ENCODE measurements at regions not wholly inside any gene's neighbourhood (a gene's known extent, or its start where the extent isn't known, plus 50 kb on each side); places are given as distances from the start of the nearest gene placed in this dataset.

DNA sequence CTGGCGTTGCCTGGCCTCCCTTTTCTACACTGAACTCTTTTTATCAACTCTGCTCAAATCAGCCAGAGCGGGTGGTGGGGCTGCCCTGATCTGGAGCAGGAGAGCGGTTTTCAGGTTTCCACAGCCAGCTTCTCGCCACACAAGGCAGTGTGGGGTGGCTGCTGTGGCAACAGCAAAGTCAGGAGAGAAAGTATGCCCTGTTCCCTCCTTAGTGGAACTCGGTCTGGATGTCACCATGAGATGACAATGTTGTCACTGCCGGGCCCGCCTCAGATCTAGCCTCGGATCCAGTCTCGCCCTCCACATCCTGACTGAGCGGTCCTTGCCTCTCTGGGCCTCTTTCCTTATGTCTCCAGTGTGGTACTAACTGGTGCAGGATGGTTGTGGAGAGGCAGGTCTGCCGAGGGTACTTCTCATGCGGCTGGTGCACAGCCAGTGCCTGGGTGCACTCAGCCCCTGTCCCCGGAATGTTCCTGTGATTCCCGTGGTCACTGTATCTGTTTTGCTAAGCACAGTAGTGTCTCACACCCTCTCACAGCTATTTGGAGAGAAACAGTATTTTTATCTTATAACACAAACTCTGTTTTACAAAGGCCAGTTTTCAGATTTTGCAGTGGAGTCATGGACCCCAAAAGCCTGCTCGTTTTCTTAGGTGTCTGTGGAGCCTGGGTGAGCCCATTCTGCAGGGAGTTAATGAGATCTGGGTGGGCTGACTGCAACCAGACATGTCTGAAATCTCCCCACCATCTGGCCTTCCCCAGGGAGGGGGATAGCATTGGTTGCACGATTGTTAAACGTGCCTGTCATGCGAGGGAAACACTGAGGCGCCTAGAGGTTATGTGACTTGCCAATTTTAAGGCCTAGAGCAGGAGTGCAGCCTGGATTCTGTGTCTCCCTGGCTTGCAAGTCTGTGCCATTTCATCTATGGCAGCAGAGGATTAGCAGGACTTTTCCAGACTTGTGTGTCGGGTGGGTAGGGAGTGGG lies 261.1 kb upstream of the AGAP1 start:
- DNase-seq (no peak), FAIRE-seq (no peak)
- 84 to 86% (median 86%) methylated on average over 20 of the region's 20 CpGs for WGBS, 3 donors
- Histone ChIP-seq H3K4me1 (ENCODE audit: control insufficient read depth in 3 of 3, insufficient read depth in 2 of 3, low read depth in 1 of 3, low read length in 2 of 3) (no peaks in the 10 kb centered on the region), H3K9me3 (ENCODE audit: control insufficient read depth in 2 of 2, insufficient read depth in 1 of 2, low read depth in 1 of 2, low read length in 1 of 2) (no peaks in the 10 kb centered on the region), H3K27me3 (ENCODE audit: control insufficient read depth in 3 of 3, insufficient read depth in 3 of 3, low read length in 3 of 3) (peaks cover 0 to 3% (median 0%) of the 10 kb centered on the region in 3 donors), H3K27ac (ENCODE audit: low read depth in 1 of 3, low read length in 2 of 3) (no peak overlapping the region), H3K4me3 (ENCODE audit: low read depth in 1 of 3, low read length in 3 of 3) (no peak overlapping the region), H3K36me3 (ENCODE audit: control insufficient read depth in 3 of 3, insufficient read depth in 2 of 3, low read depth in 1 of 3, low read length in 3 of 3) (no peaks in the 10 kb centered on the region)

- no peaks in the 10 kb centered on the region for H3K4me1 ChIP-seq (ENCODE audit: control insufficient read depth in 3 of 3, insufficient read depth in 2 of 3, low read depth in 1 of 3, low read length in 2 of 3)
- no peak overlapping the region for H3K4me3 ChIP-seq (ENCODE audit: low read depth in 1 of 3, low read length in 3 of 3)
- no peaks in the 10 kb centered on the region for H3K36me3 ChIP-seq (ENCODE audit: control insufficient read depth in 3 of 3, insufficient read depth in 2 of 3, low read depth in 1 of 3, low read length in 3 of 3)
- H3K27ac ChIP-seq (ENCODE audit: low read depth in 1 of 3, low read length in 2 of 3): no peak overlapping the region
- no peaks in the 10 kb centered on the region for H3K27me3 ChIP-seq (ENCODE audit: control insufficient read depth in 3 of 3, insufficient read depth in 3 of 3, low read length in 3 of 3)
- H3K9me3 ChIP-seq (ENCODE audit: control insufficient read depth in 2 of 2, insufficient read depth in 1 of 2, low read depth in 1 of 2, low read length in 1 of 2): no peaks in the 10 kb centered on the region
- no peak for DNase-seq
- FAIRE-seq: no peak
- 71 to 86% (median 86%) methylated on average over 6 of the region's 6 CpGs for WGBS, 3 donors
These were observed 259.1 kb upstream of the AGAP1 start for GRCh38 chr2:235234736-235235135.

DNA sequence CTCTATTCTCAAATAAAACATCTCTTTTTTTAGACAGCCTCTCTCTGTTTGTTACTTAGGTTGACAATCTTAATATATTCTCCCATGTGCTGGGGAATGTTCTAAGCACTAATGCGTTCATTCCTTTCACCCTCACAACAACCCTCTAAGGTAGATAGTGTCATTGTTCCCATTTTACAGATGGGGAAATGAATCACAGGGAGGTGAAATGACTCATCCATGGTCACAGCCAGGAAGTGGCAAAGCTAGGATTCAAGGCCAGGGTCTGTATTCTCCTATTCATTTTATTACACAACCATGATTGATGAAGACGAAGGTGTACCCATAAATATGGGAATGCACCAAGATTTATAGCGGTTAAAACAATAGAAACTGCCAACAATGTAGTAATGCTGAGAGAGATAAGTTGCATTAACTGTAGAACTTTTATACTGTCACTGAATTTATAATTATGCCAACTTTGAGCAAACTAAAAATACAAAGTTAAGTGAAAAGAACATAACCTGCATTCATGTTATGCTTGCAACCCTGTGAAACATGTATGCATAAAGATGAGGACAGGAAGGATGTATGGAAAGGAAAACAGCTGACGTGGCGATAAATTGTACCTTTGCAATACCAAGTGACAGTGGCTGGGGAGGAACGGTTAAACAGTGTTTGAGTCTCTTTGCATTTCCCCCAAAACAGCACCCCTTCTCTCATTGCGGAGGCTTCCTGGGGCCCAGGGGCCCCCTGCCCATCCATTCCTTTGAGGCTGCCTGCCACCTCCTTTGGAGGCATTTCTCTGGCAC lies 257.7 kb upstream of the AGAP1 start:
- Histone ChIP-seq H3K9me3 (ENCODE audit: control insufficient read depth in 2 of 2, insufficient read depth in 1 of 2, low read depth in 1 of 2, low read length in 1 of 2) (no peaks in the 10 kb centered on the region), H3K27me3 (ENCODE audit: control insufficient read depth in 3 of 3, insufficient read depth in 3 of 3, low read length in 3 of 3) (no peaks in the 10 kb centered on the region), H3K4me1 (ENCODE audit: control insufficient read depth in 3 of 3, insufficient read depth in 2 of 3, low read depth in 1 of 3, low read length in 2 of 3) (no peaks in the 10 kb centered on the region), H3K27ac (ENCODE audit: low read depth in 1 of 3, low read length in 2 of 3) (no peak overlapping the region), H3K36me3 (ENCODE audit: control insufficient read depth in 3 of 3, insufficient read depth in 2 of 3, low read depth in 1 of 3, low read length in 3 of 3) (no peaks in the 10 kb centered on the region), H3K4me3 (ENCODE audit: low read depth in 1 of 3, low read length in 3 of 3) (no peak overlapping the region)
- DNase-seq: no peak
- WGBS, 3 donors: 58 to 72% (median 61%) methylated on average over 7 of the region's 7 CpGs
- FAIRE-seq: no peak

DNA sequence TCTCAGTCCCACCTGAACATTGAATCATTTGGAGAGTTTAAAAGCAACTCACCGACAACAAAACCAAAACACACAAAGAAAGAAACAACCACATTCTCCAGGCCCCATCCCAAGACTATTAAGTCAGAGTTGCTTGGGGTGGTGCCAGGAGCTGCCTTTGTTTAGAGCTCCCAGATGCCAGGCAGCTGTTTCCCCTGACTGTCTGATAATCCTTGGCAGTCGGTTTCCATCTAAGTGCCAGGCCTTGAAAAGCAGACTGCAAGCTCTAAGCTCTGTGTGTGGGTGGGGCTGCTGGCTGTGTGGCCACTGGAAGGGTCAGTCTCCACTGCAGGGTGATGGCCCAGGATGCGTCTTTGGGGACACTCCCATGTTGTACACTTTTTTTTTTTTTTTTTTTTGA lies 255.3 kb upstream of the AGAP1 start:
- WGBS, 3 donors: 9 to 15% (median 13%) methylated on average over 3 of the region's 3 CpGs
- Histone ChIP-seq H3K27me3 (ENCODE audit: control insufficient read depth in 3 of 3, insufficient read depth in 3 of 3, low read length in 3 of 3) (peaks cover 0 to 2% (median 0%) of the 10 kb centered on the region in 3 donors), H3K36me3 (ENCODE audit: control insufficient read depth in 3 of 3, insufficient read depth in 2 of 3, low read depth in 1 of 3, low read length in 3 of 3) (no peaks in the 10 kb centered on the region), H3K4me1 (ENCODE audit: control insufficient read depth in 3 of 3, insufficient read depth in 2 of 3, low read depth in 1 of 3, low read length in 2 of 3) (no peaks in the 10 kb centered on the region), H3K4me3 (ENCODE audit: low read depth in 1 of 3, low read length in 3 of 3) (no peak overlapping the region), H3K9me3 (ENCODE audit: control insufficient read depth in 2 of 2, insufficient read depth in 1 of 2, low read depth in 1 of 2, low read length in 1 of 2) (no peaks in the 10 kb centered on the region), H3K27ac (ENCODE audit: low read depth in 1 of 3, low read length in 2 of 3) (no peak overlapping the region)
- DNase-seq (peak in 1 of 2 donors; percentile 25), FAIRE-seq (no peak)

DNA sequence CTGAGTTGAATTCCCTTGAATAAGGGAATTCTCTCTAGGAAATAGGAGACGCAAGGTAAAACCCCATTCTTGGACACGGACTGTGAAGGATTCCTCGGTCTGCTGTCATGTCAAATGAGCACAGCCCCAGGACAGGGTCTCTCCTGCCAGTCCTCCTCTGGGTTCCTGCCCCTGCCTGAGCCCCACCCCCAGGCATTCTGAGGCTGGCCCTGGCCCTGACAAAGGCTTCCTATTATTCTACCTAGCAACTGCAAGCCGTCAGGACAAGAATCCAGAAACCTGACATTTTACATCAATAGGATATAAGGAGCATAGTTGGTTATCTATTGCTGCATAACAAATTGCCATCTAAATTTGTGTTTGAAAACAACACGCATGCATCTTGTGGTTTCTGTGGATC lies 253.3 kb upstream of the AGAP1 start:
- DNase-seq: no peak
- Histone ChIP-seq H3K4me1 (ENCODE audit: control insufficient read depth in 3 of 3, insufficient read depth in 2 of 3, low read depth in 1 of 3, low read length in 2 of 3) (no peaks in the 10 kb centered on the region), H3K4me3 (ENCODE audit: low read depth in 1 of 3, low read length in 3 of 3) (no peak overlapping the region), H3K9me3 (ENCODE audit: control insufficient read depth in 2 of 2, insufficient read depth in 1 of 2, low read depth in 1 of 2, low read length in 1 of 2) (no peaks in the 10 kb centered on the region), H3K27ac (ENCODE audit: low read depth in 1 of 3, low read length in 2 of 3) (no peak overlapping the region), H3K27me3 (ENCODE audit: control insufficient read depth in 3 of 3, insufficient read depth in 3 of 3, low read length in 3 of 3) (peaks cover 0 to 2% (median 0%) of the 10 kb centered on the region in 3 donors), H3K36me3 (ENCODE audit: control insufficient read depth in 3 of 3, insufficient read depth in 2 of 3, low read depth in 1 of 3, low read length in 3 of 3) (no peaks in the 10 kb centered on the region)
- WGBS, 3 donors: 74 to 86% (median 83%) methylated on average over 5 of the region's 5 CpGs
- FAIRE-seq: no peak

- Histone ChIP-seq H3K36me3 (ENCODE audit: control insufficient read depth in 3 of 3, insufficient read depth in 2 of 3, low read depth in 1 of 3, low read length in 3 of 3) (no peaks in the 10 kb centered on the region), H3K4me1 (ENCODE audit: control insufficient read depth in 3 of 3, insufficient read depth in 2 of 3, low read depth in 1 of 3, low read length in 2 of 3) (no peaks in the 10 kb centered on the region), H3K4me3 (ENCODE audit: low read depth in 1 of 3, low read length in 3 of 3) (no peak overlapping the region), H3K9me3 (ENCODE audit: control insufficient read depth in 2 of 2, insufficient read depth in 1 of 2, low read depth in 1 of 2, low read length in 1 of 2) (peaks cover 0 to 4% of the 10 kb centered on the region in 2 donors), H3K27ac (ENCODE audit: low read depth in 1 of 3, low read length in 2 of 3) (no peak overlapping the region), H3K27me3 (ENCODE audit: control insufficient read depth in 3 of 3, insufficient read depth in 3 of 3, low read length in 3 of 3) (peaks cover 0 to 2% (median 0%) of the 10 kb centered on the region in 3 donors)
- no peak for FAIRE-seq
- whole genome bisulfite sequencing, 3 donors: 40 to 61% (median 51%) methylated on average over 8 of the region's 8 CpGs
- DNase-seq: no peak
These were observed 249.3 kb upstream of the AGAP1 start for GRCh38 chr2:235244255-235245220.

GRCh38 chr2:235247001-235247400 lies 246.8 kb upstream of the AGAP1 start:
- DNase-seq (no peak), FAIRE-seq (no peak)
- H3K9me3 ChIP-seq (ENCODE audit: control insufficient read depth in 2 of 2, insufficient read depth in 1 of 2, low read depth in 1 of 2, low read length in 1 of 2): peaks cover 0 to 4% of the 10 kb centered on the region in 2 donors
- H3K27ac ChIP-seq (ENCODE audit: low read depth in 1 of 3, low read length in 2 of 3): no peak overlapping the region
- no peaks in the 10 kb centered on the region for H3K36me3 ChIP-seq (ENCODE audit: control insufficient read depth in 3 of 3, insufficient read depth in 2 of 3, low read depth in 1 of 3, low read length in 3 of 3)
- peaks cover 0 to 2% (median 0%) of the 10 kb centered on the region in 3 donors for H3K27me3 ChIP-seq (ENCODE audit: control insufficient read depth in 3 of 3, insufficient read depth in 3 of 3, low read length in 3 of 3)
- H3K4me3 ChIP-seq (ENCODE audit: low read depth in 1 of 3, low read length in 3 of 3): no peak overlapping the region
- 85 to 86% (median 85%) methylated on average over 1 of the region's 1 CpG for WGBS, 3 donors
- no peaks in the 10 kb centered on the region for H3K4me1 ChIP-seq (ENCODE audit: control insufficient read depth in 3 of 3, insufficient read depth in 2 of 3, low read depth in 1 of 3, low read length in 2 of 3)

DNA sequence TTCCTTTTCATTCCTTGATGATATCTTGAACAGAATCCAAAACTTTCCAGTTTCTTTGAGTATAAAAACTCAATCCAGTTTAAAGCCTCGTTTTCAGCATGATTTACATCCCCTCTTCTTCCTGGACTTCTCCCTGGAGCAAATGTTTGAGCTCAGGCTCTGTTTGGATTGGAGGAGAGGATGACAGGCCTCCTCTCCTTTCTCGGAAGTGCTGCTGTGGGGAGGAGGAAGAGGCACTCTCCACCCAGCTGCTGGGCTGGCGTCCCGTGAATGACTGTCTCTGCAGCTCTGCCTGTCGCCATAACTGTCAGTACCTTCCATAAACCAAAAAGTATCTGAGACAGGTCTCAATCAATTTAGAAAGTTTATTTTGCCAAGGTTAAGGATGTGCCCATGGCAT lies 238.2 kb upstream of the AGAP1 start:
- Histone ChIP-seq H3K36me3 (ENCODE audit: control insufficient read depth in 3 of 3, insufficient read depth in 2 of 3, low read depth in 1 of 3, low read length in 3 of 3) (no peaks in the 10 kb centered on the region), H3K9me3 (ENCODE audit: control insufficient read depth in 2 of 2, insufficient read depth in 1 of 2, low read depth in 1 of 2, low read length in 1 of 2) (no peaks in the 10 kb centered on the region), H3K4me3 (ENCODE audit: low read depth in 1 of 3, low read length in 3 of 3) (no peak overlapping the region), H3K27ac (ENCODE audit: low read depth in 1 of 3, low read length in 2 of 3) (no peak overlapping the region), H3K4me1 (ENCODE audit: control insufficient read depth in 3 of 3, insufficient read depth in 2 of 3, low read depth in 1 of 3, low read length in 2 of 3) (no peaks in the 10 kb centered on the region), H3K27me3 (ENCODE audit: control insufficient read depth in 3 of 3, insufficient read depth in 3 of 3, low read length in 3 of 3) (peaks cover 0 to 2% (median 0%) of the 10 kb centered on the region in 3 donors)
- FAIRE-seq (no peak), DNase-seq (no peak)
- WGBS, 3 donors: 23 to 47% (median 32%) methylated on average over 5 of the region's 5 CpGs
